GM19455 (cell line): ENCODE measurements at regions not wholly inside any gene's neighbourhood (a gene's known extent, or its start where the extent isn't known, plus 50 kb on each side); places are given as distances from the start of the nearest gene placed in this dataset.

ENCODE experiments used
- ATAC-seq: cut with Tn5 transposase; IDR thresholded peaks from one replicate; pipeline ENCODE4 v1.9.1; 2021; ENCODE audit not compliant: unreplicated experiment

GRCh38 chr11:81071606-81072005 is 1630.8 kb upstream of the TENM4 start:
- ATAC-seq: no peak

GRCh38 chr11:81070948-81071347 is 1630.1 kb upstream of the TENM4 start:
- ATAC-seq: no peak

- no peak for ATAC-seq
Observed at GRCh38 chr11:81059356-81059755, 1618.5 kb upstream of the TENM4 start.

- no peak for ATAC-seq
Observed at GRCh38 chr11:81052344-81053158, 1611.7 kb upstream of the TENM4 start.

- ATAC-seq: no peak
Observed at GRCh38 chr11:81039916-81040524, 1599.2 kb upstream of the TENM4 start.

- no peak for ATAC-seq
Observed at GRCh38 chr11:81036168-81036870, 1595.5 kb upstream of the TENM4 start.

- no peak for ATAC-seq
Observed at GRCh38 chr11:81033779-81034540, 1593.1 kb upstream of the TENM4 start.

GRCh38 chr11:81032906-81033305 is 1592.1 kb upstream of the TENM4 start:
- no peak for ATAC-seq

GRCh38 chr11:81030186-81030585 is 1589.4 kb upstream of the TENM4 start:
- ATAC-seq: no peak

- no peak for ATAC-seq
Observed at GRCh38 chr11:81026032-81026431, 1585.2 kb upstream of the TENM4 start.

- no peak for ATAC-seq
Observed at GRCh38 chr11:81022057-81022456, 1581.2 kb upstream of the TENM4 start.

GRCh38 chr11:81010631-81011030 is 1569.8 kb upstream of the TENM4 start:
- no peak for ATAC-seq

GRCh38 chr11:81007046-81007445 is 1566.2 kb upstream of the TENM4 start:
- no peak for ATAC-seq

- no peak for ATAC-seq
Observed at GRCh38 chr11:81005595-81005994, 1564.8 kb upstream of the TENM4 start.

- no peak for ATAC-seq
Observed at GRCh38 chr11:81004576-81004975, 1563.7 kb upstream of the TENM4 start.

GRCh38 chr11:81002374-81002773 is 1561.5 kb upstream of the TENM4 start:
- no peak for ATAC-seq

- ATAC-seq: no peak
Observed at GRCh38 chr11:81000735-81001134, 1559.9 kb upstream of the TENM4 start.

GRCh38 chr11:81000334-81000733 is 1559.5 kb upstream of the TENM4 start:
- no peak for ATAC-seq

GRCh38 chr11:80995523-80995922 is 1554.7 kb upstream of the TENM4 start:
- no peak for ATAC-seq

GRCh38 chr11:80993536-80993935 is 1552.7 kb upstream of the TENM4 start:
- ATAC-seq: no peak

GRCh38 chr11:80990885-80991284 is 1550.1 kb upstream of the TENM4 start:
- ATAC-seq: no peak
